ENCODE measurements at regions not wholly inside any gene's neighbourhood (a gene's known extent, or its start where the extent isn't known, plus 50 kb on each side); places are given as distances from the start of the nearest gene placed in this dataset.

GRCh38 chr1:95312181-95312580 lies 78.2 kb downstream of the RWDD3 start:
- no peaks in the 10 kb centered on the region for H3K36me3 ChIP-seq (ENCODE audit: control insufficient read depth, insufficient read depth, low read length)
- peaks cover 0 to 7% of the 10 kb centered on the region in 2 donors for H3K27me3 Mint-ChIP-seq (ENCODE audit: low read depth in 2 of 2)
- no peak for DNase-seq
- no peak overlapping the region for H3K27ac ChIP-seq (ENCODE audit: low read length)
- H3K27me3 ChIP-seq (ENCODE audit: control insufficient read depth, insufficient read depth, low read length): no peaks in the 10 kb centered on the region
- H3K36me3 Mint-ChIP-seq: no peaks in the 10 kb centered on the region
- H3K27ac Mint-ChIP-seq: no peak overlapping the region
- ATAC-seq: no peak
- intact Hi-C loops (cut with micrococcal nuclease): no loop called here
- no peak overlapping the region for H3K4me3 ChIP-seq (ENCODE audit: low read length)
- no peaks in the 10 kb centered on the region for H3K4me1 ChIP-seq (ENCODE audit: control insufficient read depth, insufficient read depth, low read length)
- no peaks in the 10 kb centered on the region for H3K9me3 ChIP-seq (ENCODE audit: control insufficient read depth, insufficient read depth, low read length)
- H3K4me1 Mint-ChIP-seq: no peaks in the 10 kb centered on the region
- TF ChIP-seq CTCF (IDR thresholded peaks at IDR 0.05): no peak
- WGBS (ENCODE audit: insufficient coverage): 89% methylated on average over 1 of the region's 2 CpGs
- no peak overlapping the region for H3K4me3 Mint-ChIP-seq
- H3K9me3 Mint-ChIP-seq: peaks cover 7 to 10% of the 10 kb centered on the region in 2 donors

- Histone ChIP-seq H3K4me3 (ENCODE audit: low read length) (no peak overlapping the region), H3K4me1 (ENCODE audit: control insufficient read depth, insufficient read depth, low read length) (no peaks in the 10 kb centered on the region), H3K9me3 (ENCODE audit: control insufficient read depth, insufficient read depth, low read length) (no peaks in the 10 kb centered on the region), H3K27ac (ENCODE audit: low read length) (no peak overlapping the region), H3K27me3 (ENCODE audit: control insufficient read depth, insufficient read depth, low read length) (no peaks in the 10 kb centered on the region), H3K36me3 (ENCODE audit: control insufficient read depth, insufficient read depth, low read length) (no peaks in the 10 kb centered on the region)
- Mint-ChIP-seq H3K27me3 (ENCODE audit: low read depth in 2 of 2) (peaks cover 0 to 7% of the 10 kb centered on the region in 2 donors), H3K27ac (no peak overlapping the region), H3K9me3 (peaks cover 3 to 6% of the 10 kb centered on the region in 2 donors), H3K4me1 (no peaks in the 10 kb centered on the region), H3K36me3 (no peaks in the 10 kb centered on the region), H3K4me3 (no peak overlapping the region)
- ATAC-seq: no peak
- 83% methylated on average over 1 of the region's 3 CpGs for WGBS (ENCODE audit: insufficient coverage)
- intact Hi-C loops (cut with micrococcal nuclease): no loop called here
- TF ChIP-seq CTCF (IDR thresholded peaks at IDR 0.05): no peak
- DNase-seq: no peak
Measured at GRCh38 chr1:95313527-95313926, 79.5 kb downstream of the RWDD3 start.

GRCh38 chr1:95321531-95321930 lies 87.5 kb downstream of the RWDD3 start:
- Histone ChIP-seq H3K27ac (ENCODE audit: low read length) (no peak overlapping the region), H3K4me1 (ENCODE audit: control insufficient read depth, insufficient read depth, low read length) (no peaks in the 10 kb centered on the region), H3K36me3 (ENCODE audit: control insufficient read depth, insufficient read depth, low read length) (no peaks in the 10 kb centered on the region), H3K27me3 (ENCODE audit: control insufficient read depth, insufficient read depth, low read length) (no peaks in the 10 kb centered on the region), H3K9me3 (ENCODE audit: control insufficient read depth, insufficient read depth, low read length) (no peaks in the 10 kb centered on the region), H3K4me3 (ENCODE audit: low read length) (no peak overlapping the region)
- Mint-ChIP-seq H3K27ac (no peak overlapping the region), H3K9me3 (peaks cover 2 to 5% of the 10 kb centered on the region in 2 donors), H3K4me3 (no peak overlapping the region), H3K27me3 (ENCODE audit: low read depth in 2 of 2) (no peaks in the 10 kb centered on the region), H3K4me1 (no peaks in the 10 kb centered on the region), H3K36me3 (no peaks in the 10 kb centered on the region)
- ATAC-seq: no peak
- intact Hi-C loops (cut with micrococcal nuclease): no loop called here
- WGBS (ENCODE audit: insufficient coverage): 70% methylated on average over 2 of the region's 3 CpGs
- TF ChIP-seq CTCF (IDR thresholded peaks at IDR 0.05): no peak
- DNase-seq: no peak

- intact Hi-C loops (cut with micrococcal nuclease): no loop called here
- Histone ChIP-seq H3K36me3 (ENCODE audit: control insufficient read depth, insufficient read depth, low read length) (no peaks in the 10 kb centered on the region), H3K27me3 (ENCODE audit: control insufficient read depth, insufficient read depth, low read length) (no peaks in the 10 kb centered on the region), H3K4me1 (ENCODE audit: control insufficient read depth, insufficient read depth, low read length) (no peaks in the 10 kb centered on the region), H3K9me3 (ENCODE audit: control insufficient read depth, insufficient read depth, low read length) (no peaks in the 10 kb centered on the region), H3K4me3 (ENCODE audit: low read length) (no peak overlapping the region), H3K27ac (ENCODE audit: low read length) (no peak overlapping the region)
- H3K27me3 Mint-ChIP-seq (ENCODE audit: low read depth in 2 of 2): no peaks in the 10 kb centered on the region
- WGBS (ENCODE audit: insufficient coverage): 86% methylated on average over 1 of the region's 1 CpG
- H3K36me3 Mint-ChIP-seq: no peaks in the 10 kb centered on the region
- TF ChIP-seq CTCF (IDR thresholded peaks at IDR 0.05): no peak
- no peak for ATAC-seq
- DNase-seq: no peak
- no peaks in the 10 kb centered on the region for H3K4me1 Mint-ChIP-seq
- no peak overlapping the region for H3K4me3 Mint-ChIP-seq
- peaks cover 2 to 5% of the 10 kb centered on the region in 2 donors for H3K9me3 Mint-ChIP-seq
- no peak overlapping the region for H3K27ac Mint-ChIP-seq
Measured at GRCh38 chr1:95323123-95323522, 89.1 kb downstream of the RWDD3 start.
